HG02884 (cell line): ENCODE measurements at regions not wholly inside any gene's neighbourhood (a gene's known extent, or its start where the extent isn't known, plus 50 kb on each side); places are given as distances from the start of the nearest gene placed in this dataset.

ENCODE experiments used
- ATAC-seq: cut with Tn5 transposase; IDR thresholded peaks from one replicate; pipeline ENCODE4 v1.9.1; 2021; ENCODE audit warnings: mild to moderate bottlenecking, moderate library complexity; ENCODE audit not compliant: unreplicated experiment

- ATAC-seq, result no peak
These were observed 853.0 kb downstream of the BRD1 start for GRCh38 chr22:48974443-48975315.

- ATAC-seq, result no peak
These were observed 854.0 kb downstream of the BRD1 start for GRCh38 chr22:48973694-48974041.

- ATAC-seq, result no peak
These were observed 854.5 kb downstream of the BRD1 start for GRCh38 chr22:48972979-48973693.

- ATAC-seq, result no peak
These were observed 859.3 kb downstream of the BRD1 start for GRCh38 chr22:48968201-48968959.

- ATAC-seq, result no peak
These were observed 864.3 kb downstream of the BRD1 start for GRCh38 chr22:48963405-48963804.

- no peak for ATAC-seq
These were observed 866.0 kb downstream of the BRD1 start for GRCh38 chr22:48961705-48962104.

GRCh38 chr22:48960980-48961660 is 866.6 kb downstream of the BRD1 start:
- ATAC-seq, result no peak

- ATAC-seq, result no peak
These were observed 867.1 kb downstream of the BRD1 start for GRCh38 chr22:48960576-48960975.

GRCh38 chr22:48959496-48959895 is 868.2 kb downstream of the BRD1 start:
- ATAC-seq, result no peak

GRCh38 chr22:48957987-48958321 is 869.7 kb downstream of the BRD1 start:
- no peak for ATAC-seq

GRCh38 chr22:48957311-48957986 is 870.2 kb downstream of the BRD1 start:
- ATAC-seq, result no peak

- ATAC-seq, result no peak
These were observed 872.0 kb downstream of the BRD1 start for GRCh38 chr22:48955351-48956311.

- no peak for ATAC-seq
These were observed 872.8 kb downstream of the BRD1 start for GRCh38 chr22:48954781-48955311.

- no peak for ATAC-seq
These were observed 873.8 kb downstream of the BRD1 start for GRCh38 chr22:48953830-48954229.

GRCh38 chr22:48953103-48953720 is 874.5 kb downstream of the BRD1 start:
- no peak for ATAC-seq

GRCh38 chr22:48952256-48953102 is 875.2 kb downstream of the BRD1 start:
- no peak for ATAC-seq

- no peak for ATAC-seq
These were observed 875.8 kb downstream of the BRD1 start for GRCh38 chr22:48951836-48952235.
